GM19351 (cell line): ENCODE measurements at regions not wholly inside any gene's neighbourhood (a gene's known extent, or its start where the extent isn't known, plus 50 kb on each side); places are given as distances from the start of the nearest gene placed in this dataset.

Source experiments
- ATAC-seq: cut with Tn5 transposase; IDR thresholded peaks from one replicate; pipeline ENCODE4 v1.9.1; 2021; ENCODE audit warnings: mild to moderate bottlenecking, moderate library complexity; ENCODE audit not compliant: unreplicated experiment

DNA sequence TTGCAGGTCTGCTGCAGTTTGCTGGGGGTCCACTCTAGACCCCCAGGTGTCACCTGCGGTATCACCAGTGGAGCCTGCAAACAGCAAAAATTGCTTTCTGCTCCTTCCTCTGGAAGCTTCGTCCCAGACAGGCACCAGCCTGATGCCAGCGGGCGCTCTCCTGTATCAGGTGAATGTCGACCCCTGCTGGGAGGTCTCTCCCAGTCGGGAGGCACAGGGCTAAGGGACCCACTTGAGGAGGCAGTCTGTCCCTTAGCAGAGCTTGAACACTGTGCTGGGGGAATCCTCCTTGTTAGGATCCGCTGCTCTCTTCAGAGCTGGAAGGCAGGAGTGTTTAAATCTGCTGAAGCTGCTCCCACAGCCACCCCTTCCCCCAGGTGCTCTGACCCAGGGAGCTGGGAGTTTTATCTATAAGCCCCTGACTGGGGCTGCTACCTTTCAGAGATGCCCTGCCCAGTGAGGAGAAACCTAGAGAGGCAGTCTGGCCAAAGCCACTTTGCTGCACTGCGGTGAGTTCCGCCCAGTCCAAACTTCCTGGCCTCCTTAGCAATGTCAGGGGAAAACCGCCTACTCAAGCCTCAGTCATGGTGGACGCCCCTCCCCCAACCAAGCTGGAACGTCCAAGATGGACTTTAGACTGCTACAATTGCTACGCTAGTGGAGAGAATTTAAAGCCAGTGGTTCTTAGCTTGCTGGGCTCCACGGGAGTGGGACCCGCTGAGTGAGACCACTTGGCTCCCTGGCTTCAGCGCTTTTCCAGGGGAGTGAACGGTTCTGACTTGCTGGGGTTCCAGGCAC lies 652.5 kb downstream of the KCNJ3 start:
- ATAC-seq, result no peak

DNA sequence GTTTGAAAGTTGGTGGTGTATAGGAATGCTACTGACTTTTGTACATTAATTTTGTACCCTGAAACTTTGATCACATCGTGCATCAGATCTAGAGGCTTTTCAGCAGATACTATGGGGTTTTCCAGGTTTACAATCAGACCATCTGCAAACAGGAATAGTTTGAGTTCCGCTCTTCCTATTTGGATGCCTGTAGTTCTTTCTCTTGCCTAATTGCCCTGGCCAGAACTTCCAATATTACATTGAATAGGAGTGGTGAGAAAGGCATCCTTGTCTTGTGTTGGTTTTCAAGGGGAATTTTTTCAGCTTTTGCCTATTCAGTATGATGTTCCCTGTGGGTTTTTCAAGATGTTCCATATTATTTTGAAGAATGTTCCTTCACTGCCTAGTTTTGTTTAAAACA lies 633.5 kb downstream of the KCNJ3 start:
- no peak for ATAC-seq

DNA sequence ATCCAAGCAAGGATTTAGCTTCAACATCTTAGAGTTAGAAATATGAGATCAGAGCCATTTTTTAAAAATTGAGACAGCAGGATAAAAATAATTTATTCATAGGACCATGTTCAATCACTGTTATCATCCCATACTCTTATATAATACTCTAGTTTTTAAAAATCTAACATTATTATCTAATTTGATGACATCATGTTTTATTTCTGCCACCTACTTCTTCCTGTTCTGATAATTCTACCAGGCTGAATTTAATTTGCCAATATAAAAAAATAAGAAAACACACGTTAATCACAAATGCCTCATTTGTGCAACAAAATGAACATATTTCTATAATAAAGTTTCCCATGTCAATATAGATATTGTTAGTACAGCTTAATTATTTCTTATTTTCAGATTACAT lies 621.7 kb downstream of the KCNJ3 start:
- no peak for ATAC-seq

DNA sequence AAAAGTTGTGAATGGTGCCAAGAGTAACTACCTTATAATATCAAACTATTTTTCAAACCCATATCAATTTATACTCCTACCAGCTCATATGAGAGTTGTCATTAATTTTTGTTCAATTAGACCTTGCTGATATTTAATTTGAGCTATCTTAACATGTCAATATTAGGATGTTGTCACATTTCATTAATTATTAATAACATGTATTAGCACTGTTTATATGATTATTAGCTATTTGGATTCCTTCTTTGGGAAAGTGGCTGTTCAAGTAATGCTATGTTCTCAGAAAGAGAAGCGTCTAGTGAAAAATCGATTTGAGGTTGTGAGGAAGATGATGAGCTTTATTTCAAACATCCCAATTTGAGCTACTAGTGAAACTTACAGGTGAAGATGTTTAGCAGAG lies 620.2 kb downstream of the KCNJ3 start:
- no peak for ATAC-seq

DNA sequence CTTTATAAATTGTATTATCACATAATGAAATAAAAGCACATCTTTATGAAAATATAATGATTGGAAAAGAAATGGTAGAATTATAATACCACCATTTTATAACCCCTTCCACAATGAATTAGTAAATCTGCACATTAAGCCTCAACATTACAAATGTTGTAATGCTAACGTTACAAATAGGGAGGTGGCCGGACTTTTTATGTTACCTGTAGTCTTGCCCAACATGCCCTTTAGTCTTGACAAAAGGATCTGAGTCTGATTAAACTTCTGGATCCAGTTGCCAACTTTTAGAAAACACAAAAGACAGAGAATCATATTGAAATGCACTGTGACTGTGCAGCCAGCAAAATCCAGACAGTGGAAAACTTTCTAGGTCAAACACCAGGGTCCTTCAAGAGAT lies 617.3 kb downstream of the KCNJ3 start:
- ATAC-seq, result no peak

DNA sequence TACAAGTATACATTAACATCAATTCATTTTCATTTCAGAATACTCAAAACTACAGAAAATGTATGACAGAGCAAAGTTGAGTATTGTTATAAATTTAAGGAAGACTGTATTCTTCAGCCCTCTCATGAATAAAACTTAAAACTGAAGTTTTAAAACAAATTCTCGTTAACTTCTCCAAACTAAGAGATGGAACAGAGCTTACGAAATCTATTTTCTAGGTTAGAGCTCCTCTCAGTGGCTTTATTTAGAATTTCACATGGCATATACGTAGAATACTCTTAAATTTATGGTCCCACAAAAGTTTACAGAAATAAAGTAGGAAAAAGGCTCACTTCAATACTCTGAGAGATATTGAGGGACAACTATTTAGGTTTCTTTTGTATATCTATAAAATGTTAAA lies 612.1 kb downstream of the KCNJ3 start:
- peak; percentile 57 for ATAC-seq

DNA sequence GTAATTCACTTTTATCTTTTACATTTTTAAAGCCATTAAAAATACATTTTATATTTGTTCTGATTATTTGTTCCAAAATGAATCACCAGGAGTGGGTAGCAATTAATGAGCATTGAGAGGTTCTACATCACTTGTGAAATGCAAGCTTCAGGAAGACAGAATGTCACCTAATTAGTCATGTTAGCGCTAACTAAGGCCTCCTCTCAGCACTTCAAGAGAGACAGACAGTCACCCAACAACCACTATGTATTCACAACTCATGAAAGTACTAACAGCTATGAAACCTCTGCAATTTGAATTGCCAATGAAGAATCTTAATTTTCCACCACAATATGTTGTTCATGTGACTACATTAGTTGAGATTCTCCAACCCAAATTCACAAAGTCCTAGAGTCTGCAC lies 611.0 kb downstream of the KCNJ3 start:
- peak; percentile 55 for ATAC-seq

DNA sequence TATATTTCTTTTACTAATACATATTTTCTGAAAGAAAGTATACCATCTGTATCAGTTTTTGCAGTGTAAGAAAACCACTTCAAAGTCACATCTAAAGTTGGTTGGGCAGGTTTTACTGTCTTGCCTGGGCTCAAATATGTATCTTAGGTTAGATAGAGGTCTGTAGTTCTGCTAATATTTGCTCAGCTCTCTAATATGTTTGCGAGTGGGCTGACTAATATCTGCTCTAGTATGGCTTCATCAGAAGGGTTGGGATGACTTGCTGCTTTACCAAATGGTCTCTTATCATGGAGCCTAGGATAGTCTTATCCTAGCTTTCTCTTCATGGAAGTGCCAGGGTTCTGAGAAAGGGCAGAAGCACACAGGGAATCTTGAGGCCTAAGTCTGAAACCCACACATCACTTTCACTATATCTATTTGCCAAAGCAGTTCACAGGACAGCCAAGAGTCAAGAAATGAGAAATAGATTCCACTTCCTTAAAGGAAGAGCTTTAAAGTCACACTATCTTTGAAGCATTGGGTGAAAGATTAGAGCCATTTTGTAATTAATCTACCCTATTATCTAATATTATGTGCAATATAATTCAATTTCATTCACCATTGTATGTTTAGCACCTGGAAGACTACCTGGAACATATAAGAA lies 610.0 kb downstream of the KCNJ3 start:
- ATAC-seq, result peak; percentile 54

DNA sequence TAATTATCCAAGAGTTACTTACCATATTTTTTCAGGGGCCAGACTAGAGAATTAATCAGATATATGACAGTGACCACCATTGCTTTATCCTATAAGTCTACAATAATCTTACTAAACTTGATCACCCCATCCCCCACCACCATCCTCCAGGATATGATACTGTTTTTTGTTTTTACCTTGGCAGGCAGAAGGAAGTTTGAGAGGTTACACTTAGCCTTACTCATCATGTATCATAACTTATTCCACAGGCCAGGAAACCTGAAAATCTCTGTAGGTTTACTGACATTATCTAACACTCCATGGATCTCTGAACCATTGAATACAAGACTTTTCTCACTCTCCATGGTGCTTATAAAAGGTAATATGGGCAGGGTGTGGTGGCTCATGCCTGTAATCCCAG lies 602.7 kb downstream of the KCNJ3 start:
- ATAC-seq, result no peak

DNA sequence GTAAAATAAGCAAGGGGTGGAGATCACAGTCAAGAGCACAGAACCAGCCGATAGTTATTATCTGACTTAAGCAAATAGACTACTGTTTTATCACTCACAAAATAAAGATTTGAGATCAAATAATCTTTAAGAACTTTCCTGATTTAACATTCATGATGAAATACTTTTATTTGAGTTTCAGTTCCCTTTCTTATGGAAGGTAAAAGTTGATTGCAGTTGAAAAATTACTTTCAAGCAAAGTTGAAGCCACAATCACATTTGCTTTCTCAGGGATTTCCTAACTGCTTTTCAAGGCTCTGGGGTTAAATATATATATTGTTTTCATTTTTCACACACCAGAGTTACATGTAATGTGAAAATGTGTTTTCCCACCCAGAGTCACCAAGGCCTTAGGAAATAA lies 599.5 kb downstream of the KCNJ3 start:
- ATAC-seq, result no peak

DNA sequence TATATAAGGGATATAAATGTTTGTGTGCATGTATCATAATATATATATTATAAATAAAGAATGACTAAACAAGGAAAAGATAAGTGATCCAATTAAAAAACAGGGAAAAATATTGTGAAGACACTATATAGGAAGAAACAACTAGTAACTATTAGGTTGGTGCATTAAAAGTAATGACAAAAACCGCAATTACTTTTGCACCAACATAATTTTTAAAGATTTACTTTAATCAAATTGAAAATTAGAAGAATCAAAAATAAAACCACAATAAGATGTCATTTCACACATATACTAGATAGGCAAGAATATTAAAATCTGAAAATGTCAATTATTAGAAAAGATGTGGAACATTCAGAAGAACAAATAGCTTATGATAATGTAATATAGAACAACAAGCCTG lies 595.9 kb downstream of the KCNJ3 start:
- ATAC-seq, result no peak

DNA sequence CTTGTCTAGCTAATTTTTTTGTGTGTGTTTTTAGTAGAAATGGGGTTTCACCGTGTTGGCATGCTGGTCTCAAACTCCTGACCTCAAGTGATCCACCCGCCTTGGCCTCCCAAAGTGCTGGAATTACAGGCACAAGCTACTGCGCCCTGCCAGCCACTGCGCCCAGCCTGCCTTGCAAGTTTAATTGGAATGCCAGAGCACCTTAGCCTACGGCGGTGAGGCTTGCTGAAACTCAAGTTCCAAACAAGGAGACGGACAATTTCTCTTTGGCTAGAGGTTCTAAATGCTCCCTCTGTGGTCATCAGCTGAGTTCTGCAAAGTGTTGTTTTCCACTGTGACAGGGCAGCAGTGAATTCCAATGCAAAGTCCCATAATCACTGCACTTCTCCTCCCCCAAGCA lies 583.4 kb downstream of the KCNJ3 start:
- ATAC-seq, result no peak

DNA sequence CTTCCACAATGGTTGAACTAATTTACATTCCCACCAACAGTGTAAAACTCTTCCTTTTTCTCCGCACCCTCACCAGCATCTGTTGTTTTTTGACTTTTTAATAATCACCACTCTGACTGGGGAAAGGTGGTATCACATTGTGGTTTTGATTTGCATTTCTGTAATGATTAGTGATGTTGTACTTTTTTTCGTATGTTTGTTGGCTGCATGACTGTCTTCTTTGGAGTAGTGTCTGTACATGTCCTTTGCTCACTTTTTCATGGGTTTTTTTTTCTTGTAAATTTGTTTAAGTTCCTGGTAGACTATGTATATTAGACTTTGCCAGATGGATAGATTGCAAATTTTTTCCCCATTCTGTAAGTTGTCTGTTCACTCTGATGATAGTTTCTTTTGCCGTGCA lies 574.8 kb downstream of the KCNJ3 start:
- no peak for ATAC-seq

DNA sequence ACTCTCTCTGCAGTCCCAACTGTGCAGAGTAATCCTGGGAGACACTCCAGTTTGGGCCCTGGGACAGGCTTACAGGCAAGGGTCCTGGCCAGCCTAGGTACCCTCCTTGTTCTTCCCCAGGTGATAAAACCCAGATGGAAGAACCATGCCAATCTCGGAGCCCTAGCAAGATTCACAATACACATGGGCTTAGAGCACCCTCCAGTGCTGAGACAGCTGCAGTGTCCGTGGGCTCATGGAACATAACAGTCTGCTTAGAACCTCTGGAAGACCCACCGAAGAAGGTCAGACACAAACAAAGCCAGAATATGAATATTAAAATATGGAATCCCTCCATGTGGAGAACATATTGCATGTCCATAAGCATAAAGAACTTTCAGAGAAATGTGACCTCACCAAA lies 568.1 kb downstream of the KCNJ3 start:
- no peak for ATAC-seq

DNA sequence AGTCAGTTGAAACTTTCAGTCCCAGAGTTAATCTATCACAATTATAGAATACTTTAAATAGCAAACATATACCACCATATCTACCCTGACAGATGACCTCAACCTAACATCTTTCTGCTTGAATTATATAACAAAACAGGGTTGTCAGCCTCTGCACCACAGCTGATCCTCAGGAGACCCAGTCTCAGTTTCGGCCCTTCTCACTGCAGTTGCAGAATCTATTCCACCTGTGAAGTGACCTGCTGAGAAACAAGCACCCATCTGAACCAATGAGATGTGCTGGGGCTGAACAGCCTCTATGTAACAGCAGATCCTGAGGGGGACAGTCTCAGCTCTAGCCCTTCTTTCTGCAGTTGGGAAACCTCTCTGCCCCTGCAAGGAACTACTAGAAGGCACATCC lies 567.6 kb downstream of the KCNJ3 start:
- ATAC-seq, result no peak

DNA sequence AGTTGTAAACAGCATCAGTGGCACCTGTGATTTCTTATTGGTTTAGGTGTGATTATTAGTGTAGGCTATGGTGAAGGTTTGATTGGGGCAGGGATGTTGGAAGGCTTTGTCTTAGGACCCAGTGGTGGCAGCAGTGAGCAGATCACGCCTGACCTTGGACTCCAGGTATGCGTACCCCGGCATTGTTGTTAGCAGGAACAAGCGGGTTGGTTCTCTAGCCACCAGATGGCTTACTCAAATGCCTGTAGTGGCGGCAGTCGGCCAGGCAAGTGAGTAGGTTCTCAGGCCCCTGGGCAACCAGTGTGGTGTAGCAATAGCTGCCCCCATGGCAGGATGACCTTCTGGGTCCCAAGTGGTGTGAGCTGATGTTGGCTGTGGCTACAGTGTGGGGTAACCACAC lies 558.3 kb downstream of the KCNJ3 start:
- no peak for ATAC-seq

DNA sequence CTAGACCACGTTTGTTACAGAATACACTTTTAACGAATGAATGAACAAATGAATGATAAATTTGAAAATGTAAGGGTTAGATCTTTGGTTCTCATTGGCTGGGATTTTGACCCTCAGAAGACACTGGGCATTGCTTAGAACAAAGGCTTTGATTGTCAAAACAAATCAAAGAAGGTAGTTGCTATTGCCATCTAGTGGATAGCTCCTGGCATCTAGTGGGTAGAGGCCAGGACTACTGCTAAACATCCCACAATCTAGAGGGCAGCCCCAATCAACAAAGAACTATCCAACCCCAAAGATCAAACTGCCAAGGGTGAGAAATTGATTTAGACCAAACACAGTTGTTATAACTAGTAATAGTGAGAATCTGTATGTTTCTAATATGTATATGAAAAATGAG lies 552.3 kb downstream of the KCNJ3 start:
- ATAC-seq, result peak; percentile 90

DNA sequence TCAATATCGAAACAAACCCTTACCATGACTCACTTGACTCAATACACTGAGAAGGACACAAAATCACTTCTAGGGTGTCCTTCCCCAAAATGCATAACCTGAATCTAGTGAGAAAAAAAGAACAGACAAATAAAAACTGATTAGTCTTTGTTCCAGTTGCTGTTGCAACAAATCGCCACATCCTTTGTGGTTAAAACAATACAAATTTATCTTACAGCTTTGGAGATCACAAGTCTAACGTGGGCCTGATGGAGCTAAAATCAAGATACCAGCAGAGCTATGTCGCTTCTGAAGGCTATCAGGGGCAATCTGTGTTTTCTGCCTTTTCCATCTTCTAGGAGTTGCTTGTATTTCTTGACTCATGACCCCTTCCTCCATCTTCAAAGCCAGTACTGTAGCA lies 541.7 kb downstream of the KCNJ3 start:
- no peak for ATAC-seq

DNA sequence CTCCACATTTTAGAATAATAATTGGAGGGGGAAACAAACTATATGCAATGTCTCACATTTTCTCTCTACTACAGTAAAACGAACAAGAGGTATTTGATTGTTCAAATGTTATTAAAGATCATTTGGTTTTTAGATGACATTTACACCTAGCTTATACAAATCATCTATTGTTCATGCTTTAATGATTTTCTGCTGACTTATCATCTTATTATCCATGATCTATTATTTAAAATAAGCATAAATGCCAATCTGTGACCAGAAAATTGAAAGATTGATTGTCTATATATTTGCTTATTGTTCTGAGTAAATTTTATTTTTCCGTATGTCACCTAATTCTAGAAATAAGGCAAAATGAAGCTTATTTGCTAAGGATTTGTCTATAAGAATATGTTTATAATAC lies 537.2 kb downstream of the KCNJ3 start:
- no peak for ATAC-seq

DNA sequence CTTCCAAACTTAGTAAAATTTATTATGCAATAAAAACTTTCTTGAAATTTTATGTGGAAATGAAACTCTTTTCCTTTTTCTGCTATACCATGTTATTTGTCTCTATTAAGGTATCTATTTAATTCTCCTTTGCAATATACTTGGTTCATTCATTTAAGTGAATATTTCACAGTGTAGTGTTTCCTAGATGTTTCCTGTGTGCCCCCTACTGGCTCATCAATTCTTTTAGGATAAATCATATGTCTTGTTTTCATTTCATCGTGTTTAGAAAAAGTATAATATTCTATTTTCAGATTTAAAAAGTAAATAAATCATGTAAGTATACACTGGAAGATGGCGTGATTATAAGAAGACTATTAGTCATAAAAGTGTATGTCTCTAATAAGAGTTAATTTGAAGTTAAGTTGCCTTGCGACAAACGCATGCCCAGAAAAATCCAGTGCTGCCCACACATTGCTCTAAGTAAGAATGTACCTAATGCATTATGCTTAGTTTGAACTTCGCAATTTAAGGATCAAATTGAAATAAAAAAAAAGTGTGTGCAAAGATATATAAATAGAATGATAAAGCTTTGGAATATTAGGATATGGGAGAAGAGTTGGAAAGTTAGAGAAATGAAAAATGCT lies 525.4 kb downstream of the KCNJ3 start:
- ATAC-seq, result peak; percentile 74

DNA sequence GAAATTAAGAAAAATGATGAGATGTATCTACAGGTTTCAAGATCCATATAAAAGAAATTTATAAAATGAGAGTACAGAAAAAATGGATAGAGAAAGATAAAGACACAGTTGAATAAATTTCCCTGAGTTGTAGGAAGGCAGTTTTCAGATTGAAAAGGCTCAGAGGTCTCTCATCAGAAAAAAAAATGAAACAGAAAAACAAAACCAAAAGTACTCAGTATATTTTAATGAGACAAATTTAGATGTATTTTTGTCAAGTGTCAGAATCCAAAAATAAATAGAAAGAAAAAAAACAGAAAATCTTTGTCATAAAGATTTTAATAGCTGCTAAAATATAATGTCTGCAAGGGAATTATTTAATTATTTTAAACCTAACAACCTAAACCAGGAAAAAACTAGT lies 520.5 kb downstream of the KCNJ3 start:
- ATAC-seq, result peak; percentile 69

DNA sequence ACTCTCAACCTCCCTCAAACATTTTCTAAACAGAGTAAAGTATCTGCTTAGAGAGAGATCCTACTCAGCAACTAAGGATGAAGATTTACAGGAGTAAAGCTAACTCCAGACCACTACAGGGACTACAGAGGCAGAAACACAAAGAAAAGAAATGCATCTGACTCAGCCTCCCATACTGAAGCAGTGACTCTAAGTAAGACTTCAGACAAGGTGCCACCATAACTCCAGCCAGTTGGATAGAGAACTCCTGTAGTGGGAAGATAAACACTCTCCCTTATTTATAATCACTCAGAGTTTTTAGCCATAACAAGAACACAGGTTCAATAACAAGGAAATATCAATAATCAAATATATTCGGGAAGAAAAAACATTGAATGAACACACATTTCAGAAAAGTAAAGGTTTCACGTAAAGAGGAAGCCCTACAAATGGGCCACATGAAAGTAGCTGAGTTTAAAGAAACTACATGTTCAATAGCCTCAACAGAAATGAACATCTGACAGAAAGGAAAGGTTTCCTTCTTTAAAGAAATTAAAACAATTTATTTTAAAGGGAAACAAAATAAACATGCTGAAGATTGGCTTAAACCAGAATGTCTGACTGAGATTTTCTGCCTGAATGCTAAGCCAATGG lies 519.9 kb downstream of the KCNJ3 start:
- peak; percentile 56 for ATAC-seq
